ENCODE measurements at regions not wholly inside any gene's neighbourhood (a gene's known extent, or its start where the extent isn't known, plus 50 kb on each side); places are given as distances from the start of the nearest gene placed in this dataset.

DNA sequence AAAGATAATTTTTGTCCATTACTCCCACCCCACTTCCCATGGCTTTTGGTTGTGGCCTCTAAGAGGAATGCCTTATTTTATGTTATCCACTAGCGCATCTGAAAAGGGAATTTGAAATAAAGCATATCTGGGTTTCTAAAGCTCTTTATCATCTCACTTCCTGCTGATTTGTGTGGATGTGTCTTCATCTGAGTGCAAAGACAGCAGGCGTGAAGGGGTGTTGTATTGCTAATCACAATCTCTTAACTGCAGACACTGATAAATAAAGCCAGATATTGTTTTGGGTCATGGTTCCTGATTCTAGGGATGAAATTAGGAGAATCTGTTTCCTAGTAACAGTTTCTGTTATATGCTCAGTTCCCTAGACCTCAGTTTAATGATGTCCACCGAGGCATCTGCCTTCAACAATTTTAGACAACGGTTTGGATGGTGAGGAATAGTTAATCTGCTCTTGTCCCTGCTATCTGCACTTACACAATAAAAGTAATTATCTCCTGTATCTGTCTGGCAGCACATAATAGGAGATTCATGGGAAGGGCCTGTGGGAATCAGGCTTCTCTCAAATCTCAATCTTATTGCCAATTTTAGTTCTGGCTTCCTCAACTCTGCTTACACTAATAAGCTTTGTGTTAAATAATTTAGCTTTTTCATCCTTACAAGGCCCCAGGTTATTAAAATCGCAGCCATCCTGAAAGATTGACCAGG, 517.9 kb upstream of the ATXN8OS start:
- no peaks in the 10 kb centered on the region for H3K9me1 ChIP-seq (ENCODE audit: control insufficient read depth, insufficient read depth, low read length)
- H3K9ac ChIP-seq (ENCODE audit: insufficient read depth in 1 of 2, low read depth in 2 of 2, low read length in 2 of 2), result no peak overlapping the region
- no peak overlapping the region for H2AFZ ChIP-seq (ENCODE audit: low read depth, low read length)
- H3K4me2 ChIP-seq (ENCODE audit: insufficient read depth, low read length), result no peak overlapping the region
- no peaks in the 10 kb centered on the region for H4K20me1 ChIP-seq (replicated peaks; ENCODE audit: control insufficient read depth, insufficient read depth, low read length)
- BruUV-seq (replicated peaks), result no TSS peak
- no peak for FAIRE-seq
- no peaks in the 10 kb centered on the region for H3K9me3 ChIP-seq (replicated peaks; ENCODE audit: control insufficient read depth, insufficient read depth, low read depth, low read length)
- no peak for ATAC-seq
- no peak for DNase-seq (ENCODE audit: extremely low read depth in 1 of 4, low spot score in 3 of 4)
- intact Hi-C loops (cut with micrococcal nuclease), result no loop called here
- H3K27ac ChIP-seq (ENCODE audit: extremely low read depth, low read depth, low read length), result no peak overlapping the region
- 5% methylated on average over 5 of the region's 5 CpGs for WGBS (ENCODE audit: insufficient coverage, low coverage, missing lambda C conversion rate)
- H3K27me3 ChIP-seq (ENCODE audit: control insufficient read depth in 2 of 2, insufficient read depth in 2 of 2, low read length in 2 of 2), result no peaks in the 10 kb centered on the region
- H3K79me2 ChIP-seq (ENCODE audit: control insufficient read depth, insufficient read depth, low read length), result no peaks in the 10 kb centered on the region
- ChIA-PET CTCF (ENCODE audit: low intra/inter-chr PET ratio) (no interaction called here), POLR2A (no interaction called here)
- no peaks in the 10 kb centered on the region for H3K4me1 ChIP-seq (replicated peaks in 1 of 2; ENCODE audit: control insufficient read depth in 2 of 2, insufficient read depth in 2 of 2, low read length in 2 of 2)
- in situ Hi-C loops (cut with MboI), result loop anchor here (25.0 kb wide), 1 partner anchor 248 kb away; no protein-coding TSS in a partner anchor
- H3K4me3 ChIP-seq, result no peak overlapping the region
- no peaks in the 10 kb centered on the region for H3K36me3 ChIP-seq (ENCODE audit: control insufficient read depth, insufficient read depth, low read length)
- TF ChIP-seq CCAR2 (IDR thresholded peaks at IDR 0.05; ENCODE audit: low read depth, low read length), result no peak
- TF ChIP-seq MAX (CRISPR knock-in tag; IDR thresholded peaks at IDR 0.05), result no peak
- no peak for TF ChIP-seq SUPT5H (IDR thresholded peaks at IDR 0.05)
- TF ChIP-seq, protein P1, sequence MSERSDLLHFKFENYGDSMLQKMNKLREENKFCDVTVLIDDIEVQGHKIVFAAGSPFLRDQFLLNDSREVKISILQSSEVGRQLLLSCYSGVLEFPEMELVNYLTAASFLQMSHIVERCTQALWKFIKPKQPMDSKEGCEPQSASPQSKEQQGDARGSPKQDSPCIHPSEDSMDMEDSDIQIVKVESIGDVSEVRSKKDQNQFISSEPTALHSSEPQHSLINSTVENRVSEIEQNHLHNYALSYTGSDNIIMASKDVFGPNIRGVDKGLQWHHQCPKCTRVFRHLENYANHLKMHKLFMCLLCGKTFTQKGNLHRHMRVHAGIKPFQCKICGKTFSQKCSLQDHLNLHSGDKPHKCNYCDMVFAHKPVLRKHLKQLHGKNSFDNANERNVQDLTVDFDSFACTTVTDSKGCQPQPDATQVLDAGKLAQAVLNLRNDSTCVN (CRISPR knock-in tag; IDR thresholded peaks at IDR 0.05), result no peak
- no peak for TF ChIP-seq MAZ (CRISPR knock-in tag; conservative IDR thresholded peaks at IDR 0.05 in 1 of 2, IDR thresholded peaks at IDR 0.05 in 1 of 2)
- no peak for TF ChIP-seq TFAP4 (CRISPR knock-in tag; IDR thresholded peaks at IDR 0.05; ENCODE audit: borderline replicate concordance)
- no peak for TF ChIP-seq RCOR1 (IDR thresholded peaks at IDR 0.05; ENCODE audit: borderline replicate concordance in 1 of 2, low read depth in 2 of 2, low read length in 2 of 2)
- no peak for TF ChIP-seq MAFF (IDR thresholded peaks at IDR 0.05; ENCODE audit: low read length)
- no peak for TF ChIP-seq ZNF3 (CRISPR knock-in tag; IDR thresholded peaks at IDR 0.05)
- TF ChIP-seq ZNF407 (IDR thresholded peaks at IDR 0.05; ENCODE audit: low read depth), result no peak
- TF ChIP-seq KAT7 (CRISPR knock-in tag; IDR thresholded peaks at IDR 0.05; ENCODE audit: borderline replicate concordance), result no peak
- no peak for TF ChIP-seq HMG20B (CRISPR knock-in tag; IDR thresholded peaks at IDR 0.05)

All from K562 (cell line).